ENCODE measurements at regions not wholly inside any gene's neighbourhood (a gene's known extent, or its start where the extent isn't known, plus 50 kb on each side); places are given as distances from the start of the nearest gene placed in this dataset.

- no peak for DNase-seq
- ATAC-seq, result no peak
Measured at GRCh38 chr11:70742553-70743291, 344.4 kb downstream of the CTTN start.

GRCh38 chr11:70743329-70743728 lies 345.0 kb downstream of the CTTN start:
- DNase-seq (no peak), ATAC-seq (no peak)

GRCh38 chr11:70743941-70744351 lies 345.6 kb downstream of the CTTN start:
- DNase-seq (no peak), ATAC-seq (no peak)

GRCh38 chr11:70744396-70745185 lies 346.3 kb downstream of the CTTN start:
- no peak for DNase-seq
- no peak for ATAC-seq

GRCh38 chr11:70745451-70745850 lies 347.1 kb downstream of the CTTN start:
- no peak for ATAC-seq

GRCh38 chr11:70745941-70746340 lies 347.6 kb downstream of the CTTN start:
- ATAC-seq (no peak), DNase-seq (no peak)

More at GRCh38 chr11:70745451-70745850, 347.1 kb downstream of the CTTN start:
- DNase-seq, result no peak

- ATAC-seq (no peak), DNase-seq (no peak)
Measured at GRCh38 chr11:70746351-70746750, 348.0 kb downstream of the CTTN start.

- DNase-seq (no peak), ATAC-seq (no peak)
Measured at GRCh38 chr11:70747285-70747684, 349.0 kb downstream of the CTTN start.

- DNase-seq (no peak), ATAC-seq (no peak)
Measured at GRCh38 chr11:70747921-70748320, 349.6 kb downstream of the CTTN start.

- ATAC-seq (no peak), DNase-seq (no peak)
Measured at GRCh38 chr11:70751142-70751734, 352.9 kb downstream of the CTTN start.

- ATAC-seq, result peak; percentile 84
- peak; percentile 75 for DNase-seq
Measured at GRCh38 chr11:70755410-70756158, 357.3 kb downstream of the CTTN start.

GRCh38 chr11:70756341-70756740 lies 358.0 kb downstream of the CTTN start:
- no peak for ATAC-seq
- no peak for DNase-seq

GRCh38 chr11:70756756-70757155 lies 358.4 kb downstream of the CTTN start:
- ATAC-seq (no peak), DNase-seq (no peak)

- ATAC-seq (no peak), DNase-seq (no peak)
Measured at GRCh38 chr11:70757241-70757640, 358.9 kb downstream of the CTTN start.

- ATAC-seq (no peak), DNase-seq (no peak)
Measured at GRCh38 chr11:70758206-70758605, 359.9 kb downstream of the CTTN start.

- DNase-seq (no peak), ATAC-seq (no peak)
Measured at GRCh38 chr11:70759846-70760245, 361.5 kb downstream of the CTTN start.

- DNase-seq (no peak), ATAC-seq (no peak)
Measured at GRCh38 chr11:70760416-70761020, 362.2 kb downstream of the CTTN start.

- no peak for ATAC-seq
- DNase-seq, result no peak
Measured at GRCh38 chr11:70761094-70761907, 363.0 kb downstream of the CTTN start.

- DNase-seq, result no peak
- ATAC-seq, result no peak
Measured at GRCh38 chr11:70761908-70762337, 363.6 kb downstream of the CTTN start.

- ATAC-seq (no peak), DNase-seq (no peak)
Measured at GRCh38 chr11:70762810-70763209, 364.5 kb downstream of the CTTN start.

- no peak for DNase-seq
- ATAC-seq, result no peak
Measured at GRCh38 chr11:70763606-70764005, 365.3 kb downstream of the CTTN start.
